ENCODE measurements at regions not wholly inside any gene's neighbourhood (a gene's known extent, or its start where the extent isn't known, plus 50 kb on each side); places are given as distances from the start of the nearest gene placed in this dataset.

GRCh38 chr4:94126669-94127068, 81.0 kb upstream of the SMARCAD1 start:
- Histone ChIP-seq H3K27ac (no peak overlapping the region), H3K9me3 (no peaks in the 10 kb centered on the region), H3K4me1 (no peaks in the 10 kb centered on the region), H3K36me3 (no peaks in the 10 kb centered on the region), H3K4me3 (replicated peaks in 1 of 3) (no peak overlapping the region), H3K27me3 (no peaks in the 10 kb centered on the region)
- TF ChIP-seq POLR2A (IDR thresholded peaks at IDR 0.05) = no peak
- TF ChIP-seq CTCF (IDR thresholded peaks at IDR 0.05) = no peak
- intact Hi-C loops (cut with DNase I) = no loop called here
- WGBS, 2 donors = 36 to 37% methylated on average over 4 of the region's 4 CpGs
- DNase-seq = no peak

GRCh38 chr4:94127707-94128328, 79.8 kb upstream of the SMARCAD1 start:
- H3K27me3 ChIP-seq = no peaks in the 10 kb centered on the region
- 16 to 19% methylated on average over 3 of the region's 3 CpGs for WGBS, 2 donors
- intact Hi-C loops (cut with DNase I) = no loop called here
- no peak for DNase-seq
- H3K9me3 ChIP-seq = no peaks in the 10 kb centered on the region
- no peak overlapping the region for H3K4me3 ChIP-seq (replicated peaks in 1 of 3)
- no peak overlapping the region for H3K27ac ChIP-seq
- H3K4me1 ChIP-seq = no peaks in the 10 kb centered on the region
- TF ChIP-seq CTCF (IDR thresholded peaks at IDR 0.05) (peak in 4 of 6 experiments; percentile 35 to 52 (median 37)), POLR2A (IDR thresholded peaks at IDR 0.05) (no peak)
- H3K36me3 ChIP-seq = no peaks in the 10 kb centered on the region

- Histone ChIP-seq H3K9me3 (no peaks in the 10 kb centered on the region), H3K4me1 (no peaks in the 10 kb centered on the region), H3K27ac (no peak overlapping the region), H3K4me3 (replicated peaks in 1 of 3) (no peak overlapping the region), H3K36me3 (no peaks in the 10 kb centered on the region), H3K27me3 (no peaks in the 10 kb centered on the region)
- no peak for DNase-seq
- intact Hi-C loops (cut with DNase I) = no loop called here
- TF ChIP-seq POLR2A (IDR thresholded peaks at IDR 0.05) = no peak
- TF ChIP-seq CTCF (IDR thresholded peaks at IDR 0.05) = no peak
- 69 to 72% methylated on average over 5 of the region's 5 CpGs for WGBS, 2 donors
Measured at GRCh38 chr4:94131212-94131611, 76.5 kb upstream of the SMARCAD1 start.

GRCh38 chr4:94135701-94136100, 72.0 kb upstream of the SMARCAD1 start:
- Histone ChIP-seq H3K27ac (no peak overlapping the region), H3K4me3 (replicated peaks in 1 of 3) (no peak overlapping the region), H3K4me1 (no peaks in the 10 kb centered on the region), H3K9me3 (no peaks in the 10 kb centered on the region), H3K36me3 (no peaks in the 10 kb centered on the region), H3K27me3 (no peaks in the 10 kb centered on the region)
- WGBS, 2 donors = 45 to 57% methylated on average over 1 of the region's 1 CpG
- DNase-seq = no peak
- no peak for TF ChIP-seq CTCF (IDR thresholded peaks at IDR 0.05)
- no peak for TF ChIP-seq POLR2A (IDR thresholded peaks at IDR 0.05)
- intact Hi-C loops (cut with DNase I) = no loop called here

- H3K27me3 ChIP-seq = no peaks in the 10 kb centered on the region
- WGBS, 2 donors = 73 to 78% methylated on average over 10 to 11 of the region's 11 CpGs
Measured at GRCh38 chr4:94139931-94140612, 67.6 kb upstream of the SMARCAD1 start.

More at GRCh38 chr4:94139931-94140612, 67.6 kb upstream of the SMARCAD1 start:
- H3K36me3 ChIP-seq = no peaks in the 10 kb centered on the region
- TF ChIP-seq CTCF (IDR thresholded peaks at IDR 0.05) = no peak
- no peak for TF ChIP-seq POLR2A (IDR thresholded peaks at IDR 0.05)
- no peaks in the 10 kb centered on the region for H3K9me3 ChIP-seq
- no peak overlapping the region for H3K27ac ChIP-seq
- intact Hi-C loops (cut with DNase I) = no loop called here
- H3K4me3 ChIP-seq (replicated peaks in 1 of 3) = no peak overlapping the region
- no peak for DNase-seq
- no peaks in the 10 kb centered on the region for H3K4me1 ChIP-seq

Measured in thyroid gland (tissue), 4 donors.